GM18907 (cell line): ENCODE measurements at regions not wholly inside any gene's neighbourhood (a gene's known extent, or its start where the extent isn't known, plus 50 kb on each side); places are given as distances from the start of the nearest gene placed in this dataset.
"Not testable (repeated sequence)": the region's sequence is repeated elsewhere in the genome, so short reads cannot be mapped to it uniquely, and the experiment has no call there.

Experiments used
- ATAC-seq: cut with Tn5 transposase; IDR thresholded peaks from one replicate; pipeline ENCODE4 v1.9.1; 2021; ENCODE audit warnings: mild to moderate bottlenecking, moderate library complexity; ENCODE audit not compliant: unreplicated experiment

DNA sequence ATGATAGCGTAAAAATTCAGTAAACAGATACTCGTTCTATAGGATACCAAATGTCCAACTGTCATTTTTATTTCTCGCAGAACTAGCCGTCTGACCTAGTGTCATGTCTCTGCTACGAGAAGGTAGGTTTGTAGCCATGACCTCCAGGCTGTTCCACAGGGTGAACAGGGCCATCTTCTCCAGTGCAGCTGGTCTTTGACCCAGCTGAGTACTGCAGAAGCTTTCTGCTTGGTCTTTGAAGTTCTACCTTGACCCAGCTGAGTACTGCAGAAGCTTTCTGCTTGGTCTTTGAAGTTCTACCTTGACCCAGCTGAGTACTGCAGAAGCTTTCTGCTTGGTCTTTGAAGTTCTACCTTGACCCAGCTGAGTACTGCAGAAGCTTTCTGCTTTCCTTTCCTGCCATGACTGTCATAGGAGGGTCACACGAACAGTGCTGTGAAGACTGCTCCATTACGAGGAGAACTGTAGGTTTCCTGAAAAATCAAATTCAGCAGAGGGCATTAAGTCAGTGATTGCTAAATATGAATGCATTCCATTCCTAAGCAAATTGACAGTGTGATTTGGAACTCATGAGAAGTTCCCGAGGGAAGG, 532.8 kb upstream of the NRP1 start:
- ATAC-seq, result not testable (repeated sequence)

GRCh38 chr10:33863352-33863751, 528.9 kb upstream of the NRP1 start:
- no peak for ATAC-seq

- no peak for ATAC-seq
These were observed 528.2 kb upstream of the NRP1 start for GRCh38 chr10:33862536-33863105.

DNA sequence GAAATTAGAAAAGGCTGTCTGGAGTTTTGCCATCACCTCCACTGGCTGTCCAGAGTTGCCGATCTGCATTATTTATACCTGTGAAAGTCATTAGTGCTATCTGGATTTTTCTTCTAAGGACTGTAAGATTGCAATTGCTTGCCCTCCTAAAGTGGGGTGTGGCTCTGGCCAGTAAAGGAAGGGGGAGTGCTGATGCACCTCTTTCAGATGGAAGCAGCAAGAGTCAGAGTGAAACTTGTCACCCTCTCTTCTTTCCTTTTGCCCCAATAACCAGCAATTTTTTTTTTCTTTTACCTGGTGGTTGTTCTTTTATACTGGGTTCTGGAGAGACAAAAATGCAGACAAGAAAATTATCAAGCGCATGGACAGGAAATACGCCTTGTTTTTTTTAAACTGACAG, 527.4 kb upstream of the NRP1 start:
- ATAC-seq, result no peak

DNA sequence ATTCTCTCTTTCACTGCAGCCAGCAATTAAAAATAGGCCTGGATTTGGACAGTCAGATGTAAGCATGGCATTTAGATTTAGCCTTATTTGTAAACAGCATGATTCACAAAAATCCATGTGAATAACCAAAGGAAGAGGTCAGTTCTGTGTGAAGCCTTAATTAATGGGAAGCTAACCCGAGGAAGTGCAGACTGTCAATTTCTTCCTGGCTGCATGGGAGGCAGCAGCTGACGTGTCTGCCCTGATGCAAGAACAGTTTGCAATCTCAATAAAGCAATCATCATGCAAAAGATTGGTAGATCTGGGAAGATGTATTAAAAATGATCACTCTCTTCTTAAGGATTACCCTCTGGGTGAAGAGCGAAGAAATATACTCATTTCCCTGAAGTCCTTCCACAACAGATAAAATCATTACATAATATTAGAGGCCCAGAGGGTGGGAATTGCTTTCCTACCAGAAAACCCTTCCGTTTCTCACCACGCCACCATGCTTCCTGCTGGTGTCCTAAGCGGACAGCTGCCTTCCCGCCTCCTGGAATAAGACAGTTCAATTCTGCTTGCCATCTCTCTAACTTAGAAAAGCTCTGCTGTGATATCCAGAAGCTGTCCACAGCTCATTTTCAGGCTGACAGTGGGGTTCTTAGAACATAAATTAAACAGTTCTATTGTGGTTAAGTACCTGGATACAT, 526.7 kb upstream of the NRP1 start:
- no peak for ATAC-seq

DNA sequence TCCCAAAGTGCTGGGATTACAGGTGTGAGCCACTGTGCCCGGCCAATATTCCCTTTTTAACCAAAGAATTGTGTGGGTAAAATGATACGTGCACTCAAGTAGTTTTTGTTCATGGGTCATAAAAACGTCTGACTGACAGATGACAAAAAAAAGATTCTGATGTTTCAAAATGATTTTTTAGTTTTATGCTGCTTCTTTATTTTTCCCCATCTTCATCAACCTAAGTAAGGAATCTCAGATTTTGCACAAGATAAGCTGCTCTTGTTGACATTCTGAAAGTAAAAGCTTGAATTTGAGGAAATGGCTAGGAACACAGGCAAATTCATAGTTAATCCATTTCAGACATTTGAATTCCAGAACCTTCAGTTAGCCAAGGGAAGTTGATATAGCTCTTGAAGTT, 526.1 kb upstream of the NRP1 start:
- no peak for ATAC-seq

GRCh38 chr10:33859319-33860022, 525.0 kb upstream of the NRP1 start:
- no peak for ATAC-seq

DNA sequence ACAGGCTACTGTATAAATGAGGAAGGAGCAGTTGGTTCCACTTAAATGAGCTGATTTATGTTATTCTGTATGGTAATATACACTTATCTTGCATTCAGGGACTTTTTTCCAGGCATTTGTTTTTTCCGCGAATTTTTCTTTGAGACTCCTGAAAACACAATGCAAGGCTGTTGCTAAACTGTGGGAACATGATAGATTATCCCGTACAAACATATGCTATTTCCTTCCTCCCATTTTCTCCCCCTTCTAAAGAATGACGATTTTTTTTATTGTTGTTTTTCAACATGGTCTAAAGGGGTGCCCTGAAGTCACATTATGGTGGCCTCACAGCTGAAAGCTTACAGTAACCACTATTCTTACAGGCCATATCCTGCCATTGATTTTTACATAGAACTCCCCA, 523.9 kb upstream of the NRP1 start:
- no peak for ATAC-seq

DNA sequence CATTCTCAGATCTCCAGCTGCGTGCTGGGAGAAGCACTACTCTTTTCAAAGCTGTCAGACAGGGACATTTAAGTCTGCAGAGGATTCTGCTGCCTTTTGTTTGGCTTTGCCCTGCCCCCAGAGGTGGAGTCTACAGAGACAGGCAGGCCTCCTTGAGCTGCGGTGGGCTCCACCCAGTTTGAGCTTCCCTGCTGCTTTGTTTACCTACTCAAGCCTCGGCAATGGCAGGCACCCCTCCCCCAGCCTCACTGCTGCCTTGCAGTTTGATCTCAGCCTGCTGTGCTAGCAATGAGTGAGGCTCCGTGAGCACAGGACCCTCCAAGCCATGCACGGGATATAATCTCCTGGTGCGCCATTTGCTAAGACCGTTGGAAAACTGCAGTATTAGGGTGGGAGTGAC, 518.8 kb upstream of the NRP1 start:
- not testable (repeated sequence) for ATAC-seq

GRCh38 chr10:33843379-33843778, 508.9 kb upstream of the NRP1 start:
- no peak for ATAC-seq

DNA sequence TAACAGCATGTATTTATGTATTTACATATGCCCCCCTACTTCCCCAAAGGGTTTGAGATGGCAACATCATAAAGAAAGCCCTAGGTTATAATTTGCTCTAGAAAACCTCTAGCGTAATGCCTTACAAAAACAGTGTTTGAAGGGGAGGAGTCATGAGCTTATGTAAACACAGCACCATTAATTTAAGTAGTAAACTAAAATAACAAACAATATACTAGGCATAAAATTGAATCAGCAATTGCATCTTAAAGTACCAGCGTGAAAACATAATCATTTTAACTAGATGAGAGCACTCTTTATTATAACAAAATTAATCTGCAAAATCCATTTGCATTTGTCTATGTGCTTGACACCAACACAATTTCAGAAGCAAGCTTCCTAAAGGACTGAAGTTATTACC, 507.2 kb upstream of the NRP1 start:
- no peak for ATAC-seq

- ATAC-seq, result no peak
These were observed 504.3 kb upstream of the NRP1 start for GRCh38 chr10:33838731-33839130.

DNA sequence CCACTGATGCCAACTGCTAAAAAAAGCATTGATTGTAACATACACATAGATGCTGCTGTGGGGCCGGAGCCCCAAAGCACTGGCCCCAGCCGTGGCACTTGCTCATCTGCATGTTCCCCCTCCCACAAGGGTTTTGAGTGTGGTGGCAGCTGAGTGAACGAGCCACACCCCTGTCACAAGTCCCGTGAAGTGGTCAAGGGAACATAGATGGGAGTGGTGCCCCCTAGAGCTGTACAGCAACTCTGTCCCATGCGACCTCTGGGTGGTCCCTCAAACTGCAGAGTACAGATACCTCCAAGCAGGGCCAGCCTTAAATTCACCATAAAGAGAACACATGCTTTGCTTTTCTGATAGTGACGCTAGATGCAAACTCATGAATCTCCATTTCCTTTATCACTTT, 503.3 kb upstream of the NRP1 start:
- no peak for ATAC-seq

GRCh38 chr10:33835556-33835955, 501.1 kb upstream of the NRP1 start:
- no peak for ATAC-seq

GRCh38 chr10:33833566-33833965, 499.1 kb upstream of the NRP1 start:
- ATAC-seq, result no peak

GRCh38 chr10:33832124-33832787, 497.8 kb upstream of the NRP1 start:
- no peak for ATAC-seq

DNA sequence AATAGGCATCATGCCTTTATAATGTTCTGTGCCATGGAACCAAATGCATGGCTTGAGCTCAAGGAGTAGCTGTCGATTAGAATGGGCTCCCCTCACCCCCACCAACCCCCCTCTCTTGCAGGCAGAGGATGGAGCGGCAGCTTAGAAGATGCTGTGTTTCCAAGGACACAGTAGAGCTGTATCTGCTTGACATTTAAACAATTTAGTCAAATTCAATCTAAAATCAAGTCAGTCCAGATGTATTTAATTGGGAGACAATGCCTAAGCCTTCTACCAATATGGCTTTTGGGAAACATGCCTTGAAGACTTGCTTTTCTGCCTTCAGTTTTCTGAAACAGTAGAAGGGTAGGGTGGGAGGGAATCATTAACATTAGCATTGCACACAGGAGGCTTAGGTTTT, 497.1 kb upstream of the NRP1 start:
- no peak for ATAC-seq

GRCh38 chr10:33829899-33830298, 495.4 kb upstream of the NRP1 start:
- ATAC-seq, result not testable (repeated sequence)

GRCh38 chr10:33828592-33828991, 494.1 kb upstream of the NRP1 start:
- ATAC-seq, result no peak

DNA sequence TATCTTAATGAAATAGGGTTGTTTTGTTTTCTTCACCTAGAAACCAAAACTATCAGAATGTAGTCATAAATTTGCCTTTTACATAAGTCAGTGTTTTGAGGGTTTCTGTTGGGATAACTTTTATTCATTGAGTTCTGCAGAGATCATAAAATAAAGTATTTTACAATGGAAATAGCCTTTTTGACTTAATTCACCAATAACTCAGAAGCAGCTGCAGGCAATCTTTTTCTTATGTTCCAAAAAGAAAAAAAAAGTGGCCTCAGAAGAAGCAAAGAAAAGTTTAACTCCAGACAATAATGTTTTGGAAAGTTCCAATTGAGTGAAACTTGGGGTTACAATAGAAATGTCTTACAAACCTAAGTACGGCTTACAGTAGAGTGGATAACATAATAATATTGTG, 491.7 kb upstream of the NRP1 start:
- no peak for ATAC-seq

GRCh38 chr10:33822774-33823173, 488.3 kb upstream of the NRP1 start:
- no peak for ATAC-seq
